Daoy (cell line): ENCODE measurements at regions not wholly inside any gene's neighbourhood (a gene's known extent, or its start where the extent isn't known, plus 50 kb on each side); places are given as distances from the start of the nearest gene placed in this dataset.

Source experiments
- DNase-seq: peaks from one replicate; pipeline ENCODE4 v3.0.0-alpha.2; 2015; ENCODE audit warnings: low read depth

- DNase-seq = no peak
These were observed 97.8 kb downstream of the ZNF674 start for GRCh38 chrX:46447384-46447783.

- peak; percentile 90 for DNase-seq
These were observed 98.4 kb downstream of the ZNF674 start for GRCh38 chrX:46446727-46447378.

- DNase-seq = peak; percentile 83
These were observed 101.2 kb downstream of the ZNF674 start for GRCh38 chrX:46444011-46444410.

- no peak for DNase-seq
These were observed 108.5 kb downstream of the ZNF674 start for GRCh38 chrX:46436744-46437143.

GRCh38 chrX:46433892-46434291, 111.3 kb downstream of the ZNF674 start:
- DNase-seq = no peak

GRCh38 chrX:46408553-46409407, 136.4 kb downstream of the ZNF674 start:
- peak; percentile 48 for DNase-seq

- peak; percentile 7 for DNase-seq
These were observed 137.5 kb downstream of the ZNF674 start for GRCh38 chrX:46407753-46408130.

GRCh38 chrX:46407036-46407752, 138.0 kb downstream of the ZNF674 start:
- no peak for DNase-seq

- no peak for DNase-seq
These were observed 140.4 kb downstream of the ZNF674 start for GRCh38 chrX:46404774-46405173.

GRCh38 chrX:46400530-46401443, 144.4 kb downstream of the ZNF674 start:
- no peak for DNase-seq

- no peak for DNase-seq
These were observed 146.3 kb downstream of the ZNF674 start for GRCh38 chrX:46398874-46399273.

GRCh38 chrX:46398126-46398525, 147.1 kb downstream of the ZNF674 start:
- no peak for DNase-seq

GRCh38 chrX:46386511-46386910, 158.7 kb downstream of the ZNF674 start:
- DNase-seq = no peak

GRCh38 chrX:46383006-46383405, 162.2 kb downstream of the ZNF674 start:
- no peak for DNase-seq

GRCh38 chrX:46382595-46382994, 162.6 kb downstream of the ZNF674 start:
- no peak for DNase-seq

GRCh38 chrX:46381630-46382029, 163.6 kb downstream of the ZNF674 start:
- peak; percentile 2 for DNase-seq

- DNase-seq = no peak
These were observed 165.0 kb downstream of the ZNF674 start for GRCh38 chrX:46380148-46380752.

GRCh38 chrX:46376246-46376885, 168.9 kb downstream of the ZNF674 start:
- DNase-seq = peak; percentile 44

GRCh38 chrX:46375831-46376230, 169.4 kb downstream of the ZNF674 start:
- DNase-seq = no peak

GRCh38 chrX:46374371-46374770, 170.8 kb downstream of the ZNF674 start:
- no peak for DNase-seq

- no peak for DNase-seq
These were observed 177.7 kb downstream of the ZNF674 start for GRCh38 chrX:46367491-46367890.
